Endothelial cell of umbilical vein (primary cell): ENCODE measurements at regions not wholly inside any gene's neighbourhood (a gene's known extent, or its start where the extent isn't known, plus 50 kb on each side); places are given as distances from the start of the nearest gene placed in this dataset.

Experiments
- EZH2 ChIP-seq: IDR thresholded peaks from 2 replicates; pipeline ENCODE4 v1.6.1; 2012; ENCODE audit warnings: borderline replicate concordance, low read depth, mild to moderate bottlenecking, moderate library complexity, low read length, inconsistent platforms; ENCODE audit not compliant: severe bottlenecking
- JUN ChIP-seq: IDR thresholded peaks from 2 replicates; pipeline ENCODE4 v1.6.1; 2011; ENCODE audit warnings: borderline replicate concordance, low read depth; ENCODE audit not compliant: insufficient read length, insufficient read depth
- POLR2A ChIP-seq: IDR thresholded peaks from 2 replicates; pipeline ENCODE4 v1.6.1; 2012; ENCODE audit warnings: low read depth, mild to moderate bottlenecking, control low read depth, low read length
- TF ChIP-seq, protein P1 (sequence below), 2 donors: IDR thresholded peaks; 1 replicate in 1 of 2; 2 replicates in 1 of 2; pipeline ENCODE4 v1.5.1; 2011; ENCODE audit warnings: low read length in 2 of 2, mild to moderate bottlenecking in 2 of 2, moderate library complexity in 2 of 2, control low read depth in 1 of 2, inconsistent platforms in 1 of 2, low read depth in 1 of 2; ENCODE audit not compliant: insufficient read depth in 1 of 2; ENCODE audit errors: extremely low read depth in 1 of 2
- TF ChIP-seq, protein P2 (sequence below): IDR thresholded peaks from 2 replicates; pipeline ENCODE4 v1.6.1; 2011; ENCODE audit not compliant: insufficient read depth, insufficient read length

DNA sequence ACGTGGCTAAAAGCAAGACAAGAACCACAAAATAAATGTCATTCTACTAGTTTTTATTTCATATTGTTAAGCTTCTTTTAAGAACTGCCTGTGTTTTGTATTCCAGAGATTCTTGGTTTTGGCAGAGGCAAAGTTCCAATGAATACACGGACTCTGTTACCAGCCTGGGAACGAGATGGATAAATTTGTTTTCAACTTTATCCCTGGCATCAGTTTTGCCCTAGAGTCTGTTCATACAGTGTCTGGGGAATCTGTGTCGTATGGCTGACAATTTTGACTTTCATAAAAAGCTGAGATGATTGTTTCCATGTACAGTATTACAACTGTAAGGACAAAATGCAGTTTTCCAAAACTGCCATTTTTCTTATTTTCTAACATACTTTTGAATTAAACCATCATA is 327.6 kb downstream of the TBC1D4 start:
- TF ChIP-seq, protein P1, sequence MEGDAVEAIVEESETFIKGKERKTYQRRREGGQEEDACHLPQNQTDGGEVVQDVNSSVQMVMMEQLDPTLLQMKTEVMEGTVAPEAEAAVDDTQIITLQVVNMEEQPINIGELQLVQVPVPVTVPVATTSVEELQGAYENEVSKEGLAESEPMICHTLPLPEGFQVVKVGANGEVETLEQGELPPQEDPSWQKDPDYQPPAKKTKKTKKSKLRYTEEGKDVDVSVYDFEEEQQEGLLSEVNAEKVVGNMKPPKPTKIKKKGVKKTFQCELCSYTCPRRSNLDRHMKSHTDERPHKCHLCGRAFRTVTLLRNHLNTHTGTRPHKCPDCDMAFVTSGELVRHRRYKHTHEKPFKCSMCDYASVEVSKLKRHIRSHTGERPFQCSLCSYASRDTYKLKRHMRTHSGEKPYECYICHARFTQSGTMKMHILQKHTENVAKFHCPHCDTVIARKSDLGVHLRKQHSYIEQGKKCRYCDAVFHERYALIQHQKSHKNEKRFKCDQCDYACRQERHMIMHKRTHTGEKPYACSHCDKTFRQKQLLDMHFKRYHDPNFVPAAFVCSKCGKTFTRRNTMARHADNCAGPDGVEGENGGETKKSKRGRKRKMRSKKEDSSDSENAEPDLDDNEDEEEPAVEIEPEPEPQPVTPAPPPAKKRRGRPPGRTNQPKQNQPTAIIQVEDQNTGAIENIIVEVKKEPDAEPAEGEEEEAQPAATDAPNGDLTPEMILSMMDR (IDR thresholded peaks at IDR 0.05; ENCODE audit: extremely low read depth in 1 of 2, insufficient read depth in 1 of 2, low read depth in 1 of 2, low read length in 2 of 2), result no peak
- TF ChIP-seq JUN (no peak), POLR2A (no peak), EZH2 (no peak)
- TF ChIP-seq, protein P2, sequence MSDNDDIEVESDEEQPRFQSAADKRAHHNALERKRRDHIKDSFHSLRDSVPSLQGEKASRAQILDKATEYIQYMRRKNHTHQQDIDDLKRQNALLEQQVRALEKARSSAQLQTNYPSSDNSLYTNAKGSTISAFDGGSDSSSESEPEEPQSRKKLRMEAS, result no peak
